Stimulated activated CD8-positive, alpha-beta memory T cell treated with anti-CD3 and anti-CD28 coated beads, Interleukin-15, amount 100 ng/mL, for 48 hours (primary cell): ENCODE measurements at regions not wholly inside any gene's neighbourhood (a gene's known extent, or its start where the extent isn't known, plus 50 kb on each side); places are given as distances from the start of the nearest gene placed in this dataset.

Source experiments
- DNase-seq, 2 donors: peaks; one replicate each; pipeline ENCODE4 v3.0.0-alpha.2; 2020; ENCODE audit warnings: low read depth in 2 of 2

- DNase-seq = no peak
These were observed 235.6 kb downstream of the OMA1 start for GRCh38 chr1:58310881-58311280.

- DNase-seq = no peak
These were observed 236.1 kb downstream of the OMA1 start for GRCh38 chr1:58310469-58310868.

- no peak for DNase-seq
These were observed 238.3 kb downstream of the OMA1 start for GRCh38 chr1:58308206-58308605.

GRCh38 chr1:58307431-58307830 is 239.1 kb downstream of the OMA1 start:
- DNase-seq = no peak

- DNase-seq = no peak
These were observed 240.9 kb downstream of the OMA1 start for GRCh38 chr1:58305622-58306021.

GRCh38 chr1:58304346-58304975 is 242.1 kb downstream of the OMA1 start:
- no peak for DNase-seq

GRCh38 chr1:58303841-58304240 is 242.7 kb downstream of the OMA1 start:
- DNase-seq = no peak

- no peak for DNase-seq
These were observed 253.1 kb downstream of the OMA1 start for GRCh38 chr1:58293388-58293787.

GRCh38 chr1:58290685-58291372 is 255.7 kb downstream of the OMA1 start:
- no peak for DNase-seq

GRCh38 chr1:58288624-58289142 is 257.8 kb downstream of the OMA1 start:
- no peak for DNase-seq

- no peak for DNase-seq
These were observed 258.5 kb downstream of the OMA1 start for GRCh38 chr1:58287894-58288623.

GRCh38 chr1:58284225-58284510 is 262.4 kb downstream of the OMA1 start:
- DNase-seq = no peak

GRCh38 chr1:58283388-58284224 is 262.9 kb downstream of the OMA1 start:
- no peak for DNase-seq

GRCh38 chr1:58282623-58283387 is 263.7 kb downstream of the OMA1 start:
- no peak for DNase-seq

- DNase-seq = no peak
These were observed 280.3 kb downstream of the OMA1 start for GRCh38 chr1:58266242-58266641.

- no peak for DNase-seq
These were observed 282.1 kb downstream of the OMA1 start for GRCh38 chr1:58264462-58264861.

GRCh38 chr1:58262702-58263101 is 283.8 kb downstream of the OMA1 start:
- no peak for DNase-seq

- no peak for DNase-seq
These were observed 288.4 kb downstream of the OMA1 start for GRCh38 chr1:58258082-58258481.

- DNase-seq = no peak
These were observed 289.5 kb downstream of the OMA1 start for GRCh38 chr1:58257003-58257402.

- DNase-seq = no peak
These were observed 290.0 kb downstream of the OMA1 start for GRCh38 chr1:58256546-58256945.

- DNase-seq = no peak
These were observed 290.5 kb downstream of the OMA1 start for GRCh38 chr1:58256041-58256440.
